ENCODE measurements at regions not wholly inside any gene's neighbourhood (a gene's known extent, or its start where the extent isn't known, plus 50 kb on each side); places are given as distances from the start of the nearest gene placed in this dataset.
"Not testable (repeated sequence)": the region's sequence is repeated elsewhere in the genome, so short reads cannot be mapped to it uniquely, and the experiment has no call there.

DNA sequence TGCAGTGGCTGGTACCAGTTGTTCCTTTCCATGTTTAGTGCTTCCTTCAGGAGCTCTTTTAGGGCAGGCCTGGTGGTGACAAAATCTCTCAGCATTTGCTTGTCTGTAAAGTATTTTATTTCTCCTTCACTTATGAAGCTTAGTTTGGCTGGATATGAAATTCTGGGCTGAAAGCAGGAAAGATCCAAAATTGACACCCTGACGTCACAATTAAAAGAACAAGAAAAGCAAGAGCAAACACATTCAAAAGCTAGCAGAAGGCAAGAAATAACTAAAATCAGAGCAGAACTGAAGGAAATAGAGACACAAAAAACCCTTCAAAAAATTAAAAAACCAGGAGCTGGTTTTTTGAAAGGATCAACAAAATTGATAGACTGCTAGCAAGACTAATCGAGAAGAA is 382.4 kb upstream of the PTCHD4 start:
- not testable (repeated sequence) for H3K9me3 ChIP-seq (ENCODE audit: control insufficient read depth in 2 of 2, low read length in 2 of 2); H3K9ac ChIP-seq (ENCODE audit: low read length in 2 of 2); H3K4me3 ChIP-seq (ENCODE audit: low read length in 2 of 2); H3K4me1 ChIP-seq (ENCODE audit: control insufficient read depth, insufficient read depth, low read length); H3K36me3 ChIP-seq (ENCODE audit: control insufficient read depth in 2 of 2, insufficient read depth in 2 of 2, low read length in 2 of 2); H3K27ac ChIP-seq (ENCODE audit: low read length); H3K27me3 ChIP-seq (ENCODE audit: control insufficient read depth in 1 of 2, insufficient read depth in 2 of 2, low read length in 2 of 2)

DNA sequence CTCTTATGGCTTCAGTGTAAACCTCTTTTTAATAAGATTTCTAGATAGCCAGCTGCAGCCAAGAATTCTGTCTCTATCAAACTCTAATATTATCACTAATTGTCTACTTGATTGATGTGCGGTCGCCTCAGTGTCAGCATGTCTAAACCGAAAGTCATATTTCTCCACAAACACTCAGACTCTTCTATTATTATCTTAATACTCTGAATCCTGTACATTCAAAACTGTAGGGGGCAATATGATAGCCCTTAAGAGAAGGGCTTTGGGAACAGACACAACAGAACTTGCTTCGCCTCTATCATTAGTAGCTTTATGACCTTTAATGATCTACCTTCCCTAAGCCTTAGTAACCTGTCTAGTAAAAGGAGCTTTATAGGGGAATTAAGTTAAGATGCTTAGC is 379.7 kb upstream of the PTCHD4 start:
- no peaks in the 10 kb centered on the region for H3K36me3 ChIP-seq (ENCODE audit: control insufficient read depth in 2 of 2, insufficient read depth in 2 of 2, low read length in 2 of 2)
- no peaks in the 10 kb centered on the region for H3K27me3 ChIP-seq (ENCODE audit: control insufficient read depth in 1 of 2, insufficient read depth in 2 of 2, low read length in 2 of 2)
- no peaks in the 10 kb centered on the region for H3K4me1 ChIP-seq (ENCODE audit: control insufficient read depth, insufficient read depth, low read length)
- H3K9me3 ChIP-seq (ENCODE audit: control insufficient read depth in 2 of 2, low read length in 2 of 2) = no peaks in the 10 kb centered on the region
- H3K9ac ChIP-seq (ENCODE audit: low read length in 2 of 2) = no peak overlapping the region
- no peak overlapping the region for H3K4me3 ChIP-seq (ENCODE audit: low read length in 2 of 2)
- H3K27ac ChIP-seq (ENCODE audit: low read length) = no peak overlapping the region

DNA sequence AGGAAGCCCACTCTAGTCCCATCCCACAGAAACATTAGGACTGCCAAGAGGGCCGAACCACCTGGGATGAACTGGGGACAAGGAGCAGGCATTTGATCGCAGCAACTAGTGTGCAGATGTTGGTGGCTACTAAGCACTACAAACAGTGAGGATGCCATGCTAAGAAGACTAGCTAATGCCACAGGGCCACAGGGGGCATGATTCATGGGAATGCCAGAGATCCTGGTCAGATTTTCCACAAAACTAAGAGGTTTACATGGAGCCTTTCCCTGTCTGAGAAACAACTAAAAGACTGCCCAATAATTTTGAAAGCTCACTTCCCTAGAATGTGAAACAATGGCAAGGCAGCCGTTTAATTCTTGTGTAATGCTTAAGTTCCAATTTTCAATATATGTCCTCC is 375.9 kb upstream of the PTCHD4 start:
- H3K4me1 ChIP-seq (ENCODE audit: control insufficient read depth, insufficient read depth, low read length) = no peaks in the 10 kb centered on the region

DNA sequence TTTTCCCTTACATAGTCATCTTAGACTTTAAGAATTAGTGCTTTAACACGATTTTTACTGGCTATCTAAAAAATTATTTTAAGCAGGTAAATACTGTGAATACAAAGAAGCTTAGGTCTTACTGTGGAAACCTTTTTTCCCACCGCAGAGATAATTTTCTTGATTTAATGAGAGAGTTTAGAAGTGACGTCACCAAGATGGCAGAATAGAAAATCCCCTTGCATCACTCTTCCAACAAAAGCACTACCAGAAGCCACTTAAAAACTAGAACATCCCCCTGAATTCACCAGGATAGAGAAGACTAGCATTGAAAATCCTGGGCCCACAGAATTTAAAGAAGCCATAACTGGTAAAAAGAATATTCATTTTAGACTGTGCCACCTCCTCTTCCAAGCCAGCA is 375.4 kb upstream of the PTCHD4 start:
- H3K27me3 ChIP-seq (ENCODE audit: control insufficient read depth in 1 of 2, insufficient read depth in 2 of 2, low read length in 2 of 2) = no peaks in the 10 kb centered on the region

More for the DNA sequence above, 375.9 kb upstream of the PTCHD4 start:
- Histone ChIP-seq H3K36me3 (ENCODE audit: control insufficient read depth in 2 of 2, insufficient read depth in 2 of 2, low read length in 2 of 2) (no peaks in the 10 kb centered on the region), H3K27ac (ENCODE audit: low read length) (no peak overlapping the region), H3K27me3 (ENCODE audit: control insufficient read depth in 1 of 2, insufficient read depth in 2 of 2, low read length in 2 of 2) (no peaks in the 10 kb centered on the region), H3K9ac (ENCODE audit: low read length in 2 of 2) (no peak overlapping the region), H3K4me3 (ENCODE audit: low read length in 2 of 2) (no peak overlapping the region), H3K9me3 (ENCODE audit: control insufficient read depth in 2 of 2, low read length in 2 of 2) (peaks cover 0 to 3% of the 10 kb centered on the region in 2 donors)

DNA sequence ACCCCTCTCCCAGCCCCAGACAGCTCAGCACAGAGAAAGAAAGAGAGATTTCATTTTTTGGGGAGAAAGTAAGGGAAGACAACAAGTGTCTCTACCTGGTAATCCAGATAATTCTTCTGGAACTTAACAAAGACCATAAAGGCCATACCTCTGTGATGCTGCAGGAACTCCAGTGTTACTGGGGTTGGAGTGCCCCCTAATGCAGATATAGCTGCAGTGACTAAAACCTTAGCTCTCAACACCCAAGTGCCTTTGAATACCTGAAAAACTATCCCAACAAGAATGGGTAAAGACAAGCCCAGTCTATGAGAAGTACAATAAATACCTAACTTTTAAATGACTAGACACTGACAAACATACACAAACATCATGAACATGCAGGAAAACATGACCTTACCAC is 365.3 kb upstream of the PTCHD4 start:
- H3K36me3 ChIP-seq (ENCODE audit: control insufficient read depth in 2 of 2, insufficient read depth in 2 of 2, low read length in 2 of 2) = no peaks in the 10 kb centered on the region
- no peak overlapping the region for H3K27ac ChIP-seq (ENCODE audit: low read length)
- no peak overlapping the region for H3K4me3 ChIP-seq (ENCODE audit: low read length in 2 of 2)
- H3K9ac ChIP-seq (ENCODE audit: low read length in 2 of 2) = no peak overlapping the region
- H3K27me3 ChIP-seq (ENCODE audit: control insufficient read depth in 1 of 2, insufficient read depth in 2 of 2, low read length in 2 of 2) = no peaks in the 10 kb centered on the region
- no peaks in the 10 kb centered on the region for H3K9me3 ChIP-seq (ENCODE audit: control insufficient read depth in 2 of 2, low read length in 2 of 2)
- H3K4me1 ChIP-seq (ENCODE audit: control insufficient read depth, insufficient read depth, low read length) = no peaks in the 10 kb centered on the region

More for the DNA sequence above, 375.4 kb upstream of the PTCHD4 start:
- Histone ChIP-seq H3K9me3 (ENCODE audit: control insufficient read depth in 2 of 2, low read length in 2 of 2) (peaks cover 0 to 3% of the 10 kb centered on the region in 2 donors), H3K4me1 (ENCODE audit: control insufficient read depth, insufficient read depth, low read length) (no peaks in the 10 kb centered on the region), H3K27ac (ENCODE audit: low read length) (no peak overlapping the region), H3K36me3 (ENCODE audit: control insufficient read depth in 2 of 2, insufficient read depth in 2 of 2, low read length in 2 of 2) (no peaks in the 10 kb centered on the region), H3K4me3 (ENCODE audit: low read length in 2 of 2) (no peak overlapping the region), H3K9ac (ENCODE audit: low read length in 2 of 2) (no peak overlapping the region)

DNA sequence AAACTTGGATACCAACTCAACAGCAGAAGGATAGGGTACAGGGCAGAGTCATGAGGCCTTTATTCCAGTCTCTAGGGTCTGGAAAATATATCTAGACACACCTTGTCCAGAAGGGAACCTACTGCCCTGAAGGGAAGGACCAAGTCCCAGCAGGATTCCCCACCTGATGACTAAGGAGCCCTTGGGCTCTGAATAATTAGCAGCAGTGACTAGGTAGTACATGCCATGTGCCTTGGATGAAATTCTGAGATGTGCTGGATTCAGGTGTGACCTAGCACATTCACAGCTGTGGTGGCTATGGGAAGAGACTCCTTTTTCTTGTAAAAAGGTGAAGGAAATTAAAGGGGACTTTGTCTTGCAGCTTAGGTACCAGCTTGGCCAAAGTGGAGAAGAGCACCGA is 364.3 kb upstream of the PTCHD4 start:
- Histone ChIP-seq H3K27me3 (ENCODE audit: control insufficient read depth in 1 of 2, insufficient read depth in 2 of 2, low read length in 2 of 2) (no peaks in the 10 kb centered on the region), H3K4me1 (ENCODE audit: control insufficient read depth, insufficient read depth, low read length) (no peaks in the 10 kb centered on the region), H3K9ac (ENCODE audit: low read length in 2 of 2) (no peak overlapping the region), H3K27ac (ENCODE audit: low read length) (no peak overlapping the region), H3K4me3 (ENCODE audit: low read length in 2 of 2) (no peak overlapping the region), H3K9me3 (ENCODE audit: control insufficient read depth in 2 of 2, low read length in 2 of 2) (no peaks in the 10 kb centered on the region), H3K36me3 (ENCODE audit: control insufficient read depth in 2 of 2, insufficient read depth in 2 of 2, low read length in 2 of 2) (no peaks in the 10 kb centered on the region)

DNA sequence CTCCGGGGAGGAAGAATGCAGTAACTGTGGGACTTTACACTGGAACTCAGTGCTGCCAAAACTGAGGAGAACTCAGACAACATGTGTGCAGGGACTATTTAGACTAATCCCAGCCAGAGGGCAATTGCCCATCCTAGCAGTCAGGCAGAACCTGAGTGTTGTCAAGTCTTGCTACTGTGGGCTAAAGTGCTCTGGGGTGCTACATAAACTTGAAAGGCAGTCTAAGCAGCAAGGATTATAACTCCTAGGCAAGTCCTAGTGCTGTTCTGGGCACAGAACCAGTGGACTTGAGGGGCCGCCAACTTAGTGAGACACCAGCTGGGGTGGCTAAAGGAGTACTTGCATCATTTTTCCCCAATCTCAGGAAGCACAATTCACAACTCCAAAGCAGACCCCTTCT is 363.8 kb upstream of the PTCHD4 start:
- H3K4me3 ChIP-seq (ENCODE audit: low read length in 2 of 2) = no peak overlapping the region
- H3K9ac ChIP-seq (ENCODE audit: low read length in 2 of 2) = no peak overlapping the region
- no peaks in the 10 kb centered on the region for H3K4me1 ChIP-seq (ENCODE audit: control insufficient read depth, insufficient read depth, low read length)
- no peak overlapping the region for H3K27ac ChIP-seq (ENCODE audit: low read length)
- H3K9me3 ChIP-seq (ENCODE audit: control insufficient read depth in 2 of 2, low read length in 2 of 2) = no peaks in the 10 kb centered on the region
- H3K36me3 ChIP-seq (ENCODE audit: control insufficient read depth in 2 of 2, insufficient read depth in 2 of 2, low read length in 2 of 2) = no peaks in the 10 kb centered on the region
- H3K27me3 ChIP-seq (ENCODE audit: control insufficient read depth in 1 of 2, insufficient read depth in 2 of 2, low read length in 2 of 2) = no peaks in the 10 kb centered on the region

DNA sequence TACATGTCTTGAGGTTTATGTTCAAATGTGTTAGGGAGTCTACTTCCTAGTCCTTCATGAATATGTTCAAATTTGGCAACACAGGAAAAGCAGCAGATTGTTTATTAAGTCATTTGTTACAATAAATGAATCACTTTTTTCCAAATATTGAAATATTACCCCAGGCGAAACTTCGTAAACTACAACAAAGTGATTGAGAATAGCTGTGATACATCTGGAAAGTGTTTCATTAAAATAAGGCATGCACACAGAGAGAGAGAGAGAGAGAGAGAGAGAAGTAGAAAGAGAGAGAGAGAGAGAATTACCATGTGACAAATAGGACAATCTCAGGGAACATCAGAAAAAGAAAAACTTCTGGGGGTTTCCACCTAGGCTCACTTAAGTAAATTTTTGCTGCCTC is 363.1 kb upstream of the PTCHD4 start:
- Histone ChIP-seq H3K4me1 (ENCODE audit: control insufficient read depth, insufficient read depth, low read length) (no peaks in the 10 kb centered on the region), H3K9ac (ENCODE audit: low read length in 2 of 2) (no peak overlapping the region), H3K36me3 (ENCODE audit: control insufficient read depth in 2 of 2, insufficient read depth in 2 of 2, low read length in 2 of 2) (no peaks in the 10 kb centered on the region), H3K9me3 (ENCODE audit: control insufficient read depth in 2 of 2, low read length in 2 of 2) (no peaks in the 10 kb centered on the region), H3K27ac (ENCODE audit: low read length) (no peak overlapping the region), H3K4me3 (ENCODE audit: low read length in 2 of 2) (no peak overlapping the region), H3K27me3 (ENCODE audit: control insufficient read depth in 1 of 2, insufficient read depth in 2 of 2, low read length in 2 of 2) (no peaks in the 10 kb centered on the region)

DNA sequence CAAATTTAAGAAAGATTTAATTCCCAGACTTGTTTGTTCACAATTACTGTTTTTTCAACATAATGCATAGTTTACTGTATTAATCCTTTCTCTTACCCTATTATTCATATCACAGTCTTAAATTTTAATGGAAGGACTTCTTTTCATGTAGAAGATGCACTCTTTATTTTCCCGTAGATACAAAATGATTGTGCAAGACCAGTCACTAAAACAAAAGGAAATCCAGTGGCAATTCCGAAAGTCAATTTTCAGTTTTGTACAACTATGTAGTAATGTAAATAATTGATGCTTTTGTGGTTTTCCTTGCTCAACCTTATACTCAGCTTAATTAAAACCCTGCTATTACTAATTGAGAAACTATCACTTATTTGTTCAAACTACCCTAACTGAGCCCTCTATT is 361.5 kb upstream of the PTCHD4 start:
- Histone ChIP-seq H3K4me1 (ENCODE audit: control insufficient read depth, insufficient read depth, low read length) (no peaks in the 10 kb centered on the region), H3K27me3 (ENCODE audit: control insufficient read depth in 1 of 2, insufficient read depth in 2 of 2, low read length in 2 of 2) (no peaks in the 10 kb centered on the region), H3K9ac (ENCODE audit: low read length in 2 of 2) (no peak overlapping the region), H3K9me3 (ENCODE audit: control insufficient read depth in 2 of 2, low read length in 2 of 2) (no peaks in the 10 kb centered on the region), H3K4me3 (ENCODE audit: low read length in 2 of 2) (no peak overlapping the region), H3K27ac (ENCODE audit: low read length) (no peak overlapping the region), H3K36me3 (ENCODE audit: control insufficient read depth in 2 of 2, insufficient read depth in 2 of 2, low read length in 2 of 2) (no peaks in the 10 kb centered on the region)

DNA sequence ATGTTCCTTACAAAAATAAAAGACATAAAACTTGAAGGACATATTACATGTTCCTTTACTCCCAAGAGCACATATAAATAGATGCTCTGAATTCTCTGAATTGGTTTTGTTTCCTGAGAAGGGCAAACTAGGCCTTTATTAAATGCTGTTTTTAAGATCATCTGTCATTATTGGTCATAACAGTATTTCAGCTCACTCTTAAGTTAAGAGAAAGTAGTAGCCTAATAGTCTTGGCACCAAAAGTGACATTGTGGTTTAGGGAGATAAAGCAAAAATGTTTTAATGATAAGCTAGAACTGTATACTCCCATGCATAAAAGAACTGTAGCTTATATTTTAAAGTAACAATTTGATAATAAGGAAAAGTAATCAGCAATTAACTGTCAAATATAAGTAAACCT is 361.1 kb upstream of the PTCHD4 start:
- Histone ChIP-seq H3K27ac (ENCODE audit: low read length) (no peak overlapping the region), H3K9ac (ENCODE audit: low read length in 2 of 2) (no peak overlapping the region), H3K4me1 (ENCODE audit: control insufficient read depth, insufficient read depth, low read length) (no peaks in the 10 kb centered on the region), H3K9me3 (ENCODE audit: control insufficient read depth in 2 of 2, low read length in 2 of 2) (no peaks in the 10 kb centered on the region), H3K36me3 (ENCODE audit: control insufficient read depth in 2 of 2, insufficient read depth in 2 of 2, low read length in 2 of 2) (no peaks in the 10 kb centered on the region), H3K4me3 (ENCODE audit: low read length in 2 of 2) (no peak overlapping the region), H3K27me3 (ENCODE audit: control insufficient read depth in 1 of 2, insufficient read depth in 2 of 2, low read length in 2 of 2) (no peaks in the 10 kb centered on the region)

DNA sequence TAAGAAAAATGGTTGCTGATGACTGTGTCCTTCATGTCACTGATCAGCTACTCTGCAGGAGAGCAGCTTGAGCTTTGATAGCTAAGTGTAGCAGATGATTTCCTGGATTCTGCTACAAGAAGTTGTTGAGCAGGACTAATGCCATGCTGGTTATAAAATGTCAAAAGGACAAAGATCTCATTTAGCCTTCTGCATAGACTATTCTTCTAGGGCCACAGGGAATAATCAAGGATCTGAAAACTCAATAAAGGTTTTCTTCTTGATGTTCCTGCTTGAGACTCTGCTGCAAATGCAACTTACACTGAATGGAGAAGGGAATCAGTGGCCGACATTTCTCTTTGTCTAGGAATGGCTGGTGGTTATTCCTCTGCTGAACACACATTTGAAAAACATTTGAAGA is 360.3 kb upstream of the PTCHD4 start:
- Histone ChIP-seq H3K4me1 (ENCODE audit: control insufficient read depth, insufficient read depth, low read length) (no peaks in the 10 kb centered on the region), H3K36me3 (ENCODE audit: control insufficient read depth in 2 of 2, insufficient read depth in 2 of 2, low read length in 2 of 2) (no peaks in the 10 kb centered on the region), H3K9me3 (ENCODE audit: control insufficient read depth in 2 of 2, low read length in 2 of 2) (no peaks in the 10 kb centered on the region), H3K27ac (ENCODE audit: low read length) (no peak overlapping the region), H3K4me3 (ENCODE audit: low read length in 2 of 2) (no peak overlapping the region), H3K27me3 (ENCODE audit: control insufficient read depth in 1 of 2, insufficient read depth in 2 of 2, low read length in 2 of 2) (no peaks in the 10 kb centered on the region), H3K9ac (ENCODE audit: low read length in 2 of 2) (no peak overlapping the region)

DNA sequence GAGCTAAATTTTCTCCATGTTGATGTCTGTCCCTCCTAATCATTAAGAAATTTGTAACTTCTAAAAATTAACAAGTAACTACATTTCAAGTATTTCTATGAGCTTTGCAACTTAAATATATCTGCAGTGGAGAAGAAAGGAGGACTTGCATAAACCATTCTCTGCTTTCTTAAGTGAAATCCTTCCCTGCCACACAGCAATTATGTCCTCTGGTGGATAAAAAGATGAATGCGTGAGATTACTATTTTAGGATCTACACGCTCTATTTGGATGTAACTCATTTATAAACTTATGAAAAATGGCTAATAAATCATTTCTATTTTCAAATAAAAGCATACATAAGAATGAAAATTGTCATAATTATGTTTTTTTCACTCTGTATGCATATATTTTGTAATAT is 338.0 kb upstream of the PTCHD4 start:
- Histone ChIP-seq H3K27me3 (ENCODE audit: control insufficient read depth in 1 of 2, insufficient read depth in 2 of 2, low read length in 2 of 2) (no peaks in the 10 kb centered on the region), H3K36me3 (ENCODE audit: control insufficient read depth in 2 of 2, insufficient read depth in 2 of 2, low read length in 2 of 2) (no peaks in the 10 kb centered on the region), H3K9me3 (ENCODE audit: control insufficient read depth in 2 of 2, low read length in 2 of 2) (no peaks in the 10 kb centered on the region), H3K4me1 (ENCODE audit: control insufficient read depth, insufficient read depth, low read length) (no peaks in the 10 kb centered on the region), H3K27ac (ENCODE audit: low read length) (no peak overlapping the region), H3K4me3 (ENCODE audit: low read length in 2 of 2) (no peak overlapping the region), H3K9ac (ENCODE audit: low read length in 2 of 2) (no peak overlapping the region)
